ENCODE measurements at regions not wholly inside any gene's neighbourhood (a gene's known extent, or its start where the extent isn't known, plus 50 kb on each side); places are given as distances from the start of the nearest gene placed in this dataset.

- intact Hi-C loops (cut with micrococcal nuclease) (no loop called here), in situ Hi-C loops (cut with MboI; ENCODE audit: low sequenced_read_pairs) (no loop called here), dilution Hi-C loops (cut with HindIII; ENCODE audit: low sequenced_read_pairs, unreplicated experiment) (no loop called here)
- Histone ChIP-seq H3K27me3 (ENCODE audit: control insufficient read depth, insufficient read depth, low read length) (no peaks in the 10 kb centered on the region), H3K9me3 (ENCODE audit: control insufficient read depth, insufficient read depth, low read length) (no peaks in the 10 kb centered on the region), H2BK120ac (ENCODE audit: low read depth, low read length) (no peak overlapping the region), H3K4me3 (ENCODE audit: insufficient read depth, low read depth, low read length) (no peak overlapping the region), H3K18ac (ENCODE audit: low read depth, low read length) (no peak overlapping the region), H4K5ac (ENCODE audit: low read depth, low read length) (no peak overlapping the region), H3K56ac (ENCODE audit: extremely low read depth, insufficient read depth, low read length) (no peak overlapping the region), H4K8ac (ENCODE audit: low read depth in 2 of 2, low read length in 2 of 2) (no peak overlapping the region), H3K4me2 (ENCODE audit: low read depth, low read length) (no peak overlapping the region), H2BK20ac (ENCODE audit: low read depth, low read length) (no peak overlapping the region), H4K91ac (ENCODE audit: insufficient read depth, low read depth, low read length) (no peak overlapping the region), H3K4me1 (ENCODE audit: control insufficient read depth, insufficient read depth, low read length) (no peaks in the 10 kb centered on the region), H3K23ac (ENCODE audit: low read depth, low read length) (no peak overlapping the region), H3K9ac (ENCODE audit: low read depth, low read length) (no peak overlapping the region), H3K36me3 (ENCODE audit: control insufficient read depth, insufficient read depth, low read length) (no peaks in the 10 kb centered on the region), H3K14ac (replicated peaks; ENCODE audit: low read depth, low read length) (no peak overlapping the region), H4K20me1 (ENCODE audit: insufficient read depth, low read length) (no peaks in the 10 kb centered on the region), H2BK5ac (ENCODE audit: low read depth, low read length, poor library complexity, severe bottlenecking) (no peak overlapping the region), H2AK9ac (replicated peaks; ENCODE audit: low read depth, low read length, poor library complexity) (no peak overlapping the region), H3K27ac (ENCODE audit: insufficient read depth, low read length) (no peak overlapping the region), H2BK15ac (ENCODE audit: low read depth, low read length) (no peak overlapping the region), H3K79me1 (ENCODE audit: low read depth in 1 of 2, low read length in 2 of 2) (no peaks in the 10 kb centered on the region), H3K4ac (ENCODE audit: low read depth, low read length) (no peak overlapping the region), H2AFZ (replicated peaks; ENCODE audit: low read length, poor library complexity) (no peak overlapping the region), H3K9me1 (ENCODE audit: insufficient read depth, low read length) (no peaks in the 10 kb centered on the region), H2AK5ac (ENCODE audit: low read depth, low read length) (no peak overlapping the region)
- no CpG with 5 or more reads among the region's 2 CpGs for WGBS, 2 experiments (ENCODE audit: extremely low coverage in 2 of 2, insufficient read length in 1 of 2)
- ATAC-seq (ENCODE audit: low read depth) = no peak
- CTCF ChIA-PET = no interaction called here
- TF ChIP-seq CHD1 (IDR thresholded peaks at IDR 0.05; ENCODE audit: low read depth, low read length) = no peak
- no peak for TF ChIP-seq FOS (IDR thresholded peaks at IDR 0.05; ENCODE audit: low read depth, low read length)
- no peak for TF ChIP-seq CTCF (conservative IDR thresholded peaks at IDR 0.05; ENCODE audit: low read depth, low read length)
- no peak for TF ChIP-seq RAD21 (IDR thresholded peaks at IDR 0.05; ENCODE audit: low read length)
- no peak for TF ChIP-seq RCOR1 (IDR thresholded peaks at IDR 0.05; ENCODE audit: insufficient replicate concordance, low read length)
- TF ChIP-seq MXI1 (IDR thresholded peaks at IDR 0.05; ENCODE audit: borderline replicate concordance, low read depth, low read length) = no peak
- no peak for TF ChIP-seq MAFK (IDR thresholded peaks at IDR 0.05; ENCODE audit: low read depth, low read length)
- no peak for TF ChIP-seq SMC3 (IDR thresholded peaks at IDR 0.05; ENCODE audit: low read depth, low read length)
- no peak for TF ChIP-seq POLR2A (IDR thresholded peaks at IDR 0.05; ENCODE audit: low read depth, low read length)
- TF ChIP-seq BHLHE40 (IDR thresholded peaks at IDR 0.05; ENCODE audit: low read depth, low read length) = no peak
- no peak for TF ChIP-seq USF2 (IDR thresholded peaks at IDR 0.05; ENCODE audit: low read depth, low read length)
- TF ChIP-seq MAZ (IDR thresholded peaks at IDR 0.05; ENCODE audit: borderline replicate concordance, low read depth, low read length) = no peak
- POLR2A ChIA-PET (ENCODE audit: unreplicated experiment) = no interaction called here
- DNase-seq = no peak
- BruUV-seq (replicated peaks) = no TSS peak
These were observed 125.1 kb downstream of the TFPI2 start for GRCh38 chr7:93765475-93765874.

Measured in IMR-90 (cell line).